ENCODE measurements at regions not wholly inside any gene's neighbourhood (a gene's known extent, or its start where the extent isn't known, plus 50 kb on each side); places are given as distances from the start of the nearest gene placed in this dataset.

DNA sequence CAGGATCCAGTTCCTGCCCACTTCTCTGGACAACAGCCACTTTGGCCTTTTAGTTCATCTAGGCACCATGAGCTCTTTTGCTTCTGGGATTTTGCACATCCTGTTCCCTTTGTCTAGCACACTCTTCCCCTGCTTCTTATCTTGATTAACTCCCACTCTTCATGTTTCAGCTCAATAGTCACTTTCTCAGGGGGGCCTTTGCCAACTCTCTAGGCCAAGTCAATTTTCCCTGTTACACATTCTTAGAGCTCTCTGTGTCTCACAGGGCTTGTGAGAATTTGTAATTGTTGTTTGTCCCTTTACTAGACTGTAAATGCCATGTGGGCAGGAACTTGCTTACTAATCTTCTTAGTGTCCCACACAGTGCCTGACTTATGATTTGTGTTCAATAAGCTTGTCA lies 58.1 kb upstream of the EPB41L1 start:
- no peaks in the 10 kb centered on the region for H3K9me3 Mint-ChIP-seq (ENCODE audit: low read depth)
- CTCF ChIA-PET = interaction anchor here (0.9 to 1.8 kb wide), 3 partner anchors 11 to 104 kb away, joined by 3 to 6 read pairs (median 4); no protein-coding TSS in a partner anchor
- no peaks in the 10 kb centered on the region for H3K36me3 Mint-ChIP-seq
- peaks cover 21% of the 10 kb centered on the region for H3K4me1 Mint-ChIP-seq
- no peak overlapping the region for H3K4me3 Mint-ChIP-seq
- peaks cover 30% of the 10 kb centered on the region for H3K27me3 Mint-ChIP-seq
- H3K27ac Mint-ChIP-seq = no peak overlapping the region
- no peak for DNase-seq
- no peak for ATAC-seq

DNA sequence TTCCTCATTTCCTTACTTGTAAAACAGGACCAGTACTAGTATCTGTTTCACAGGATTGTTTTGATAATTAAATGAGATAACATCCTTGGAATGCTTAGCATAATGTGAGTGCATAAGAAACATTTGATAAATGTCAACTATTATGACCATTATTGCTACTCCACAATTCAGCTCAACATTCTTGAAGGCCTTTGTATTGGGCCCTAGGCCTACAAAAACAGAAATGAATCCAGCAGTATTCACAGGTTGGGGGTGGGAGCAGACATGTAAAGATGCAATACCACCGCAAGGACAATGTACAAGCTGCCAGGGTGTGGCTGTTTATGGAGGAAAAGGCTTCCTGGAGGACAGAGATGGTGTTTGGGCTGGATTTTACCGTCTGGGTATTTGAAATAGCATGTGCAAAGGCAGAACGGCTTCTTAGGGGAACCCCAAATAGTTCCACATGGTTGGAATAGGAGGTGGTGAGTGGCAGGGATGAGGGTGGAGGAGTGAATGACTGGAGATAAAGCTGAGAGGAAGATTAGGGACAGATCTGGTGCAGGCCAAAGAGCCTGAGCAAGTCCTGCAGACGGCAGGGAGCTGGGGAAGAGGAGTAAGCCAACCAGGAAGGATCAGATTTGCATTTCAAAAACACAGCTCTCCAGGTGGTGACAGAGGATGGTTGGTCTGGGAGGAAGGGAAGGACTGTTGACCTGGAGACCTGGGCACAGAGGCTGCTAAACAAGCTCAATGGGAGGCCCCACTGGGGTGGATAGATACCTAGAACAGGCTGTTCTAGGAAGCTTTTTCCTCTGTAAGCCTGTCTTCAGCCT lies 57.0 kb upstream of the EPB41L1 start:
- no peak for DNase-seq
- Mint-ChIP-seq H3K4me1 (peaks cover 21% of the 10 kb centered on the region), H3K27me3 (peaks cover 23% of the 10 kb centered on the region), H3K9me3 (ENCODE audit: low read depth) (no peaks in the 10 kb centered on the region), H3K4me3 (no peak overlapping the region), H3K27ac (no peak overlapping the region), H3K36me3 (no peaks in the 10 kb centered on the region)
- ATAC-seq = no peak
- CTCF ChIA-PET = interaction anchor here (0.8 to 1.9 kb wide), 4 partner anchors 101 to 142 kb away, joined by 3 to 7 read pairs (median 4); no protein-coding TSS in a partner anchor

- no peaks in the 10 kb centered on the region for H3K36me3 Mint-ChIP-seq
These were observed 56.2 kb upstream of the EPB41L1 start for GRCh38 chr20:36098364-36098763.

GRCh38 chr20:36099106-36099505 lies 55.4 kb upstream of the EPB41L1 start:
- H3K4me1 Mint-ChIP-seq = peaks cover 11% of the 10 kb centered on the region
- CTCF ChIA-PET = interaction anchor here (1.7 kb wide), 1 partner anchor 102 kb away, joined by 4 read pairs; no protein-coding TSS in a partner anchor
- no peak for DNase-seq
- H3K27ac Mint-ChIP-seq = no peak overlapping the region
- H3K36me3 Mint-ChIP-seq = no peaks in the 10 kb centered on the region
- no peaks in the 10 kb centered on the region for H3K9me3 Mint-ChIP-seq (ENCODE audit: low read depth)
- H3K4me3 Mint-ChIP-seq = no peak overlapping the region
- no peak for ATAC-seq
- H3K27me3 Mint-ChIP-seq = peaks cover 10% of the 10 kb centered on the region

More at GRCh38 chr20:36098364-36098763, 56.2 kb upstream of the EPB41L1 start:
- Mint-ChIP-seq H3K27me3 (peaks cover 18% of the 10 kb centered on the region), H3K27ac (no peak overlapping the region), H3K4me3 (no peak overlapping the region), H3K4me1 (peaks cover 16% of the 10 kb centered on the region), H3K9me3 (ENCODE audit: low read depth) (no peaks in the 10 kb centered on the region)
- DNase-seq (no peak), ATAC-seq (no peak)
- CTCF ChIA-PET = interaction anchor here (0.8 to 1.9 kb wide), 4 partner anchors 102 to 143 kb away, joined by 3 to 7 read pairs (median 4); no protein-coding TSS in a partner anchor

GRCh38 chr20:36101192-36101591 lies 53.3 kb upstream of the EPB41L1 start:
- Mint-ChIP-seq H3K4me3 (no peak overlapping the region), H3K27ac (no peak overlapping the region), H3K9me3 (ENCODE audit: low read depth) (no peaks in the 10 kb centered on the region), H3K36me3 (no peaks in the 10 kb centered on the region), H3K27me3 (peaks cover under 1% of the 10 kb centered on the region), H3K4me1 (peaks cover 8% of the 10 kb centered on the region)
- CTCF ChIA-PET = no interaction called here
- no peak for ATAC-seq
- no peak for DNase-seq

GRCh38 chr20:36102306-36102705 lies 52.2 kb upstream of the EPB41L1 start:
- peaks cover 8% of the 10 kb centered on the region for H3K4me1 Mint-ChIP-seq
- ATAC-seq = no peak
- H3K27ac Mint-ChIP-seq = no peak overlapping the region
- CTCF ChIA-PET = interaction anchor here (0.9 to 1.1 kb wide), 2 partner anchors 36 to 100 kb away, joined by 3 to 4 read pairs; no protein-coding TSS in a partner anchor
- H3K4me3 Mint-ChIP-seq = no peak overlapping the region
- H3K36me3 Mint-ChIP-seq = no peaks in the 10 kb centered on the region
- H3K9me3 Mint-ChIP-seq (ENCODE audit: low read depth) = no peaks in the 10 kb centered on the region
- DNase-seq = no peak
- H3K27me3 Mint-ChIP-seq = no peaks in the 10 kb centered on the region

DNA sequence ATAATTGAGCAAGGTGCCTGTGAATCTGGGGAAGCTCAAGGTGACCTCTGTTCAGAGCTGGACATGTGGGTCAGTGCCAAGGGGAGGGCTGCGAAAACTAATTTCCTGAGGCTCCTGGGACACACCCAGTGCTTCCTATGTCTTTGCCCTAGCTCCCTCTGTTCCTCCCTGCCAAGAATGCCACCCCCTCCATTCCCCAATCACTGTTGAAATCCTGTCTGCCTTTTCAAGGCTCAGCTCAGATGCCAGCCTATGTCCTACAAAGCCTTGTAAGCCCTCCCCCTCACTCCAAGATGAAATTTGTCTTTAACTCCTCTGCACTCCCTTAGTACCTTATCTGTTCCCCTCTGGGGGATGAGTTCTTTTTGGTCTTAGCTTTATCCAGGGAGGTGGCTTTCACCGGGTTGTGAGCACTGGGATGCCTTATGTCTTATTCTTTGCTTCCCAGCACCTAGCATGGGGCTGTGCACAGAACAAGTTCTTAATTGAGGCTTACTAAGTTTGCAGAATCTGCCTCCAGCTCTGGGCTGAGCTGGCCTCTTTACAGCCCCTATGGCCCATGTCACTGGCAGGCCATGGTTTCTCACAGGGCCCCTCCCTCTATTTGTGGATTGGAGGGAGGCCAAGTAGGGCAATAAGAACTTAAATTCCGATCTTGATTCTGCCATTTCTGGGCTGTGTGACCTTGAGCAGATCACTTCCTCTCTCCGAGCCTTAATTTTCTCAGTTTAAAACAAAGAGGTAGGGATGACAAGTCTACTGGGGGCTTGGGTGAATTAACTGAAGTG lies 51.5 kb upstream of the EPB41L1 start:
- no peaks in the 10 kb centered on the region for H3K27me3 Mint-ChIP-seq
- H3K4me3 Mint-ChIP-seq = no peak overlapping the region
- no peak for ATAC-seq
- peaks cover 3% of the 10 kb centered on the region for H3K4me1 Mint-ChIP-seq
- H3K27ac Mint-ChIP-seq = no peak overlapping the region
- H3K36me3 Mint-ChIP-seq = no peaks in the 10 kb centered on the region
- no peaks in the 10 kb centered on the region for H3K9me3 Mint-ChIP-seq (ENCODE audit: low read depth)
- DNase-seq = no peak
- CTCF ChIA-PET = interaction anchor here (0.9 to 1.1 kb wide), 2 partner anchors 36 to 100 kb away, joined by 3 to 4 read pairs; no protein-coding TSS in a partner anchor

DNA sequence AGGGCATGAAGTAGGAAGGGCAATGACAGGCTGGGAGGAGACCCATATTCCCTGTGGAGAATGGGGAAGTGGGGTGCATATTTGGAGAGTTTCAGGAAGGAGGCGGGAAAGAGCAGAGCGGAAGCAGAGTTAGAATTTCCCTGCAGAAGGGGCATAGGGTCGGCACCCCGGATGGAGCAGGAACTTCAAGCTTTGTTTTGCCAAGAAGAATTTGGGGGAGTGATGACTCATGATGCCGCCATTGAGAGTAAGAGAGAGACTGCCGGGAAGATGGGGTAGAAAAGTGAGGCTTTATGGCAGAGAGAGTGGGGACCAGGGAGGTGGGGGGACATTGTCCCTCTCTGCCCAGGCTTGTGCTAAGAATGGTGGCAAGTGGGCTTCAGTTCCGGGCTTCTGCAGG lies 50.3 kb upstream of the EPB41L1 start:
- CTCF ChIA-PET = no interaction called here
- Mint-ChIP-seq H3K9me3 (ENCODE audit: low read depth) (no peaks in the 10 kb centered on the region), H3K27ac (no peak overlapping the region), H3K4me3 (no peak overlapping the region), H3K4me1 (no peaks in the 10 kb centered on the region), H3K27me3 (no peaks in the 10 kb centered on the region), H3K36me3 (no peaks in the 10 kb centered on the region)
- DNase-seq = no peak
- no peak for ATAC-seq
